CD14-positive monocyte (primary cell): ENCODE measurements at regions not wholly inside any gene's neighbourhood (a gene's known extent, or its start where the extent isn't known, plus 50 kb on each side); places are given as distances from the start of the nearest gene placed in this dataset.

Experiments used
- DNase-seq, 3 donors: peaks; one replicate each; pipeline ENCODE4 v3.0.0-alpha.2; 2011 to 2022
- H2AFZ ChIP-seq: 2 replicates; pipeline ENCODE4 v1.6.0; 2012; ENCODE audit warnings: mild to moderate bottlenecking, low read depth, low read length, inconsistent platforms; ENCODE audit not compliant: insufficient read depth, poor library complexity, severe bottlenecking
- H3K27ac ChIP-seq, 2 donors: 1 replicate in 1 of 2; 2 replicates in 1 of 2; pipeline ENCODE4 v1.5.1; 2012 to 2013; ENCODE audit warnings: low read length in 2 of 2, control low read depth in 1 of 2, inconsistent platforms in 1 of 2, low read depth in 1 of 2, mild to moderate bottlenecking in 1 of 2
- H3K27me3 ChIP-seq, 2 donors: one replicate each; pipeline versions ENCODE4 v1.6.0 to v1.6.1; 2011 to 2013; ENCODE audit warnings: low read length in 2 of 2; ENCODE audit not compliant: control insufficient read depth in 2 of 2, insufficient read depth in 2 of 2
- H3K36me3 ChIP-seq, 2 donors: replicated peaks in 1 of 2; 1 replicate in 1 of 2; 2 replicates in 1 of 2; pipeline versions ENCODE4 v1.5.1 to v1.6.1; 2012 to 2013; ENCODE audit warnings: low read length in 2 of 2, control low read depth in 1 of 2, inconsistent platforms in 1 of 2, mild to moderate bottlenecking in 1 of 2; ENCODE audit not compliant: insufficient read depth in 2 of 2, control insufficient read depth in 1 of 2
- H3K4me1 ChIP-seq, 2 donors: 1 replicate in 1 of 2; 2 replicates in 1 of 2; pipeline versions ENCODE4 v1.5.1 to v1.6.1; 2012 to 2013; ENCODE audit warnings: low read length in 2 of 2, control low read depth in 1 of 2, inconsistent platforms in 1 of 2, mild to moderate bottlenecking in 1 of 2, moderate library complexity in 1 of 2; ENCODE audit not compliant: insufficient read depth in 2 of 2, control insufficient read depth in 1 of 2
- H3K4me2 ChIP-seq: replicated peaks from 2 replicates; pipeline ENCODE3; 2012; ENCODE audit warnings: low read length, moderate library complexity, mild to moderate bottlenecking; ENCODE audit not compliant: poor library complexity, severe bottlenecking; ENCODE audit errors: extremely low read depth
- H3K4me3 ChIP-seq, 3 experiments: fragments of 200-600 bp in 1 of 3; sonication (generic) in 1 of 3; replicated peaks in 1 of 3; 1 replicate in 2 of 3; 2 replicates in 1 of 3; pipeline ENCODE4 v1.5.1; 2011 to 2013; ENCODE audit warnings: low read length in 3 of 3, mild to moderate bottlenecking in 3 of 3, control low read depth in 2 of 3, low read depth in 2 of 3, inconsistent platforms in 1 of 3, moderate library complexity in 1 of 3
- H3K79me2 ChIP-seq: 2 replicates; pipeline ENCODE4 v1.6.0; 2012; ENCODE audit warnings: mild to moderate bottlenecking, control low read depth, inconsistent platforms, low read length, moderate library complexity; ENCODE audit not compliant: insufficient read depth
- H3K9ac ChIP-seq: 2 replicates; pipeline ENCODE4 v1.6.0; 2017; ENCODE audit warnings: low read length, mild to moderate bottlenecking; ENCODE audit not compliant: insufficient read depth, poor library complexity, severe bottlenecking
- H3K9me3 ChIP-seq, 2 donors: replicated peaks in 1 of 2; 1 replicate in 1 of 2; 2 replicates in 1 of 2; pipeline versions ENCODE4 v1.5.1 to v1.6.1; 2012 to 2013; ENCODE audit warnings: low read length in 2 of 2, control low read depth in 1 of 2; ENCODE audit not compliant: control insufficient read depth in 1 of 2, insufficient read depth in 1 of 2
- H4K20me1 ChIP-seq: 2 replicates; pipeline ENCODE4 v1.6.0; 2012; ENCODE audit warnings: mild to moderate bottlenecking, low read length, control low read depth, moderate library complexity; ENCODE audit not compliant: insufficient read depth
- H3K27ac Mint-ChIP-seq, 7 donors: one replicate each; pipeline ENCODE4 v1.8.0; 2020; ENCODE audit warnings: mild to moderate bottlenecking in 7 of 7, mixed read lengths in 7 of 7, moderate library complexity in 6 of 7, inconsistent platforms in 2 of 7
- H3K27me3 Mint-ChIP-seq, 3 donors: one replicate each; pipeline ENCODE4 v1.8.0; 2021 to 2022; ENCODE audit warnings: low read depth in 3 of 3, mild to moderate bottlenecking in 3 of 3, mixed read lengths in 3 of 3, moderate library complexity in 3 of 3, inconsistent platforms in 1 of 3
- H3K36me3 Mint-ChIP-seq, 2 donors: one replicate each; pipeline ENCODE4 v1.8.0; 2020; ENCODE audit warnings: mixed read lengths in 2 of 2, inconsistent platforms in 1 of 2, mild to moderate bottlenecking in 1 of 2
- H3K4me1 Mint-ChIP-seq: one replicate; pipeline ENCODE4 v1.8.0; 2020; ENCODE audit warnings: mild to moderate bottlenecking, mixed read lengths
- H3K4me3 Mint-ChIP-seq, 2 donors: one replicate each; pipeline ENCODE4 v1.8.0; 2020; ENCODE audit warnings: mild to moderate bottlenecking in 2 of 2, mixed read lengths in 2 of 2, moderate library complexity in 1 of 2
- H3K9me3 Mint-ChIP-seq, 7 donors: one replicate each; pipeline ENCODE4 v1.8.0; 2020 to 2022; ENCODE audit warnings: mixed read lengths in 7 of 7, mild to moderate bottlenecking in 6 of 7, moderate library complexity in 6 of 7, inconsistent platforms in 2 of 7
- CTCF ChIP-seq: fragments of 200-600 bp; IDR thresholded peaks from one replicate; pipeline ENCODE4 v1.8.0; 2022; ENCODE audit warnings: antibody characterized with exemption, mild to moderate bottlenecking
- WGBS: methylation state at CpG from one replicate; pipeline ENCODE4 v1.1.5; 2013; ENCODE audit warnings: missing lambda C conversion rate; ENCODE audit not compliant: insufficient coverage; 5-methylcytosine and 5-hydroxymethylcytosine counted together
- intact Hi-C, 2 donors: fragments of 100-400 bp; cut with micrococcal nuclease; formaldehyde crosslinking; loops; one replicate each; pipeline versions ENCODE4 v1.15.0 to v1.15.1; 2023

GRCh38 chr11:57920971-57921370 lies 102.7 kb upstream of the OR9Q1 start:
- no peak overlapping the region for H2AFZ ChIP-seq
- H3K79me2 ChIP-seq: no peaks in the 10 kb centered on the region
- peaks cover 0 to 11% of the 10 kb centered on the region in 2 donors for H3K9me3 ChIP-seq
- no peaks in the 10 kb centered on the region for H3K36me3 Mint-ChIP-seq
- no peaks in the 10 kb centered on the region for H3K4me1 ChIP-seq
- no peaks in the 10 kb centered on the region for H3K4me1 Mint-ChIP-seq
- H3K27ac ChIP-seq: no peak overlapping the region
- DNase-seq: no peak
- H3K27ac Mint-ChIP-seq: no peak overlapping the region
- H3K4me2 ChIP-seq: no peak overlapping the region
- H3K4me3 ChIP-seq: no peak overlapping the region
- no peaks in the 10 kb centered on the region for H3K36me3 ChIP-seq
- H3K4me3 Mint-ChIP-seq: no peak overlapping the region
- H3K9ac ChIP-seq: no peak overlapping the region
- intact Hi-C loops: no loop called here
- WGBS: 90% methylated on average over 5 of the region's 5 CpGs
- peaks cover 0 to 12% (median 3%) of the 10 kb centered on the region in 7 donors for H3K9me3 Mint-ChIP-seq
- peaks cover 0 to 7% (median 2%) of the 10 kb centered on the region in 3 donors for H3K27me3 Mint-ChIP-seq
- no peaks in the 10 kb centered on the region for H3K27me3 ChIP-seq
- H4K20me1 ChIP-seq: no peaks in the 10 kb centered on the region
- no peak for TF ChIP-seq CTCF

- Histone ChIP-seq H2AFZ (no peak overlapping the region), H4K20me1 (no peaks in the 10 kb centered on the region), H3K36me3 (no peaks in the 10 kb centered on the region), H3K27me3 (no peaks in the 10 kb centered on the region), H3K4me2 (no peak overlapping the region), H3K27ac (no peak overlapping the region), H3K4me3 (no peak overlapping the region), H3K79me2 (no peaks in the 10 kb centered on the region), H3K4me1 (no peaks in the 10 kb centered on the region), H3K9ac (no peak overlapping the region), H3K9me3 (no peaks in the 10 kb centered on the region)
- no peak for DNase-seq
- H3K27ac Mint-ChIP-seq: no peak overlapping the region
- H3K9me3 Mint-ChIP-seq: peaks cover 0 to 5% (median 2%) of the 10 kb centered on the region in 7 donors
- intact Hi-C loops: no loop called here
- no peak for TF ChIP-seq CTCF
- no peaks in the 10 kb centered on the region for H3K4me1 Mint-ChIP-seq
- no peaks in the 10 kb centered on the region for H3K36me3 Mint-ChIP-seq
- 92% methylated on average over 1 of the region's 2 CpGs for WGBS
- H3K4me3 Mint-ChIP-seq: no peak overlapping the region
- no peaks in the 10 kb centered on the region for H3K27me3 Mint-ChIP-seq
Observed at GRCh38 chr11:57932105-57932504, 91.6 kb upstream of the OR9Q1 start.
